Mammary epithelial cell (primary cell): ENCODE measurements at regions not wholly inside any gene's neighbourhood (a gene's known extent, or its start where the extent isn't known, plus 50 kb on each side); places are given as distances from the start of the nearest gene placed in this dataset.
"Not testable (repeated sequence)": the region's sequence is repeated elsewhere in the genome, so short reads cannot be mapped to it uniquely, and the experiment has no call there.

Source experiments
- CTCF ChIP-seq, 2 donors: IDR thresholded peaks in 1 of 2; conservative IDR thresholded peaks in 1 of 2; 2 replicates each; pipeline ENCODE4 v1.5.1; 2011 to 2012; ENCODE audit warnings: inconsistent platforms in 2 of 2, low read length in 2 of 2, mild to moderate bottlenecking in 2 of 2, control low read depth in 1 of 2, low read depth in 1 of 2; ENCODE audit not compliant: insufficient read depth in 1 of 2; ENCODE audit errors: extremely low read depth in 1 of 2
- EZH2 ChIP-seq: IDR thresholded peaks from 2 replicates; pipeline ENCODE4 v1.6.1; 2012; ENCODE audit warnings: low read length, inconsistent platforms, borderline replicate concordance

DNA sequence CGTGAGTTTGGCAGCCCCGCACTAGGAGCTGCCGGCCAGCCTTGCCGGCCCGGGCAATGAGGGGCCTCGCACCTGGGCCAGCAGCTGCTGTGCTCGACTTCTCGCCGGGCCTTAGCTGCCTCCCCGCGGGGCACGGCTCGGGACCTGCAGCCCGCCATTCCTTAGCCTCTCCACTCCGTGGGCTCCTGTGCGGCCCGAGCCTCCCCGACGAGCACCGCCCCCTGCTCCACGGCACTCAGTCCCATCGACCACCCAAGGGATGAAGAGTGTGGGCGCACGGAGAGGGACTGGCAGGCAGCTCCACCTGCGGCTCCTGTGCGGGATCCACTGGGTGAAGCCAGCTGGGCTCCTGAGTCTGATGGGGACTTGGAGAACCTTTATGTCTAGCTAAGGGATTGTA is 51.4 kb upstream of the CLEC6A start:
- TF ChIP-seq CTCF (conservative IDR thresholded peaks at IDR 0.05 in 1 of 2, IDR thresholded peaks at IDR 0.05 in 1 of 2; ENCODE audit: extremely low read depth in 1 of 2, insufficient read depth in 1 of 2, low read depth in 1 of 2, low read length in 2 of 2); EZH2: not testable (repeated sequence)
